IPS-18a (cell line): ENCODE measurements at regions not wholly inside any gene's neighbourhood (a gene's known extent, or its start where the extent isn't known, plus 50 kb on each side); places are given as distances from the start of the nearest gene placed in this dataset.
"Not testable (repeated sequence)": the region's sequence is repeated elsewhere in the genome, so short reads cannot be mapped to it uniquely, and the experiment has no call there.

Experiments used
- H3K27ac ChIP-seq: one replicate; pipeline ENCODE4 v1.5.1; 2013; ENCODE audit warnings: low read length
- H3K27me3 ChIP-seq: one replicate; pipeline ENCODE4 v1.6.1; 2013; ENCODE audit warnings: mild to moderate bottlenecking, low read length; ENCODE audit not compliant: control insufficient read depth, insufficient read depth
- H3K36me3 ChIP-seq: one replicate; pipeline ENCODE4 v1.6.1; 2013; ENCODE audit warnings: low read depth, low read length; ENCODE audit not compliant: control insufficient read depth
- H3K4me1 ChIP-seq: one replicate; pipeline ENCODE4 v1.6.1; 2013; ENCODE audit warnings: low read depth, low read length; ENCODE audit not compliant: control insufficient read depth
- H3K4me3 ChIP-seq: one replicate; pipeline ENCODE4 v1.5.1; 2013; ENCODE audit warnings: low read length
- H3K9ac ChIP-seq: one replicate; pipeline ENCODE4 v1.6.1; 2013; ENCODE audit warnings: mild to moderate bottlenecking, low read length, moderate library complexity
- H3K9me3 ChIP-seq: one replicate; pipeline ENCODE4 v1.6.1; 2013; ENCODE audit warnings: low read depth, low read length; ENCODE audit not compliant: control insufficient read depth

- H3K36me3 ChIP-seq, H3K4me1 ChIP-seq, H3K9ac ChIP-seq, H3K9me3 ChIP-seq, H3K27me3 ChIP-seq, H3K27ac ChIP-seq, H3K4me3 ChIP-seq: not testable (repeated sequence)
These were observed 473.3 kb upstream of the NPAP1 start for GRCh38 chr15:24202297-24202696.

DNA sequence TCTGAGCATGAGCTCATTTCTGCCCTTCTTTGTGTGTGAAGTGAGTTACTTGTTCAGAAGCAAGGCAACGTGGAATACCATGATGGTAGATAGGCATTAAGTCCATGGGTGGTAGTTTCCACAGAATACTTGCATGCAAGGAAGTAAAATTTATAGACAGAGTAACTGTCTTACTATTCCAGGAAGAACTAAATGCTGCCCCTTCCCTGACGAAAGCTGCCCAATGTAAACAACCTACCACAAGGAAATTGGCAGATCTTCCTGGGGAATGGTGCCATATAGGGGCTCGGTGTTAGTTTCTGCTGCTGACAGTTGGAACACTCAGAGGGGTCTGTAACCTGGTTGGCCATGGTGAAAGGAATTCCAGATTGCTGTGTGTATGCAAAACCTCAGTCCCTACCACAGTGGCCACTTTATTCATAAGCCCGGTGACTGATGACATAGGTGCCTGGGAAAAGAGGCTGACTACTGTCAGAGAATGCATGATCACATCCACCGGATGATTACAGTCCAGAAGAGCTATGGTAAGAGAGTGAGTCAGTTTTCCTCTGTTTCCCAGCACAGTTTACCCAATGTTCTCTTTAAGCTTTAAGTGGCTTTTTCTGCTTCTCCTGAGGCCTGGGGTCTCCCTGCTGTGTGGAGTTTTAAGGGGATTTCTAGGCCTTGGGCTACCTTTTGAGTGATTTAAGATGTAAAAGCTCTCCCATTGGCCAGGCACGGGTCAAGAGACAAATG is 463.7 kb upstream of the NPAP1 start:
- H3K9ac ChIP-seq, H3K4me3 ChIP-seq, H3K4me1 ChIP-seq, H3K9me3 ChIP-seq, H3K27me3 ChIP-seq, H3K27ac ChIP-seq, H3K36me3 ChIP-seq: not testable (repeated sequence)

GRCh38 chr15:24223739-24224138 is 451.8 kb upstream of the NPAP1 start:
- Histone ChIP-seq H3K4me1 (no peaks in the 10 kb centered on the region), H3K4me3 (no peak overlapping the region), H3K36me3 (no peaks in the 10 kb centered on the region), H3K27ac (no peak overlapping the region), H3K27me3 (no peaks in the 10 kb centered on the region), H3K9ac (no peak overlapping the region), H3K9me3 (peaks cover 12% of the 10 kb centered on the region)

DNA sequence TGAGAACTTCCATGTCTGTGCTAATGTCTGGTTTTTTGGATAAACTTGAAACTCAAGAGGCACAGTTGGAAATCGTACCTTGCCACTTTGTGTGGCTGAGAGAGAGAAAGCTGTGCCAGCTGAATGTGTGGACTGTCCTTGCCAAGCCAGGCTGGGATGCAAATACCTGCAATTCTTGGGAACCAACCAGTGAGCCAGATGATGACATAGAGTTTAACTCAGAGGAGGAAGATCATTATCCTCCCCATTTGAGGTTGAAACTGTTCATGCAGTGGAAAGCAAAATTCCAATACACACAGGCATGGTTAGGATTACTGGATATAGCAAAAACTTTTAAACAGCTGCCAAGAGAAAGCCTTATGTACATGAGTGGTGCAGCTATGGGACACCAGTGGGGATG is 451.4 kb upstream of the NPAP1 start:
- Histone ChIP-seq H3K9ac (no peak overlapping the region), H3K4me3 (no peak overlapping the region), H3K36me3 (no peaks in the 10 kb centered on the region), H3K4me1 (no peaks in the 10 kb centered on the region), H3K27me3 (no peaks in the 10 kb centered on the region), H3K27ac (no peak overlapping the region), H3K9me3 (peaks cover 15% of the 10 kb centered on the region)

GRCh38 chr15:24228922-24229321 is 446.7 kb upstream of the NPAP1 start:
- H3K27me3 ChIP-seq, H3K4me3 ChIP-seq, H3K4me1 ChIP-seq, H3K36me3 ChIP-seq, H3K27ac ChIP-seq, H3K9ac ChIP-seq: not testable (repeated sequence)
- H3K9me3 ChIP-seq, result peaks cover 21% of the 10 kb centered on the region

DNA sequence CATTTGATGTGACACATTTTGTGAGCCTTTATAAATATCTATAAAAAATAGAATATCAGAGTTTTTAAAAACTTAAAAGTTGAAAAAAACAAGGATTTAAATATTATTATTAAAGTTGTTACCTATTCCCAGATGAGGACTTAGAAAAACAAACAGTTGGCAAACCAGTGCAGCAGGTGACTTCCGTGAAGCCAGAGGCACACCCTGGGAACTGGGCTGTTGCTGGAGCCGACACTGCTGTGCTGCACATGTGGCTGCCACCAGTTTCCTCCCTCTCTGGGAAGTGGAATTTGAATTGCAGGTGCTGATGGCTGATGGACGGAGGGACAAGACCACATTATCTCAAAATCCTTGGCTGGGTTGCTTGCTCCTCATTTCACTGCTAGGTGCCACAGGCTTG is 442.4 kb upstream of the NPAP1 start:
- H3K9ac ChIP-seq, H3K4me3 ChIP-seq: not testable (repeated sequence)
- peaks cover 14% of the 10 kb centered on the region for H3K9me3 ChIP-seq

DNA sequence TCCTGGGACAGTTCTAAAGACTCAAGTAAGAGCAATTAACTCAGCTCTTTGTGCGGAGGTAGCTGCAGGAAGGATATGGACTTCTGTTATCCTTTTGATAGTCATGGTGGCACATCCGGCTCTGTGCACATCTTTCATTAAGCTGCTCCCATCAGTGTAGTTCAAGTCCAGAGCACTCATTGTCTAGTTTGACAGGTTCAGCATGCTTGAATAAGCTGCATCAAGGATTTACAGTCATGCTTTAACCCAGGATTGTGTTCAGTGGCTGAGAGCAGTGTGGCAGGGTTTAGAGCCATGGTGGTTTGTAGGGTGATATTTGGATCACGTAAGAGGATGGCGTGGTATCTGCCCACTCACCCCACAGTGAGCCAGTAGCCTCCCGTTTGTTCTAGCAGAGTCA is 435.0 kb upstream of the NPAP1 start:
- H3K4me1 ChIP-seq, H3K4me3 ChIP-seq, H3K9ac ChIP-seq, H3K9me3 ChIP-seq, H3K27ac ChIP-seq, H3K27me3 ChIP-seq, H3K36me3 ChIP-seq: not testable (repeated sequence)

More for the DNA sequence above, 442.4 kb upstream of the NPAP1 start:
- not testable (repeated sequence) for H3K36me3 ChIP-seq, H3K27ac ChIP-seq, H3K27me3 ChIP-seq, H3K4me1 ChIP-seq

- H3K4me3 ChIP-seq, H3K4me1 ChIP-seq, H3K27me3 ChIP-seq, H3K27ac ChIP-seq, H3K9ac ChIP-seq, H3K36me3 ChIP-seq, H3K9me3 ChIP-seq: not testable (repeated sequence)
These were observed 416.5 kb upstream of the NPAP1 start for GRCh38 chr15:24259106-24259505.

GRCh38 chr15:24260407-24260806 is 415.2 kb upstream of the NPAP1 start:
- H3K9ac ChIP-seq, H3K36me3 ChIP-seq, H3K27me3 ChIP-seq, H3K4me3 ChIP-seq, H3K4me1 ChIP-seq, H3K9me3 ChIP-seq, H3K27ac ChIP-seq: not testable (repeated sequence)

DNA sequence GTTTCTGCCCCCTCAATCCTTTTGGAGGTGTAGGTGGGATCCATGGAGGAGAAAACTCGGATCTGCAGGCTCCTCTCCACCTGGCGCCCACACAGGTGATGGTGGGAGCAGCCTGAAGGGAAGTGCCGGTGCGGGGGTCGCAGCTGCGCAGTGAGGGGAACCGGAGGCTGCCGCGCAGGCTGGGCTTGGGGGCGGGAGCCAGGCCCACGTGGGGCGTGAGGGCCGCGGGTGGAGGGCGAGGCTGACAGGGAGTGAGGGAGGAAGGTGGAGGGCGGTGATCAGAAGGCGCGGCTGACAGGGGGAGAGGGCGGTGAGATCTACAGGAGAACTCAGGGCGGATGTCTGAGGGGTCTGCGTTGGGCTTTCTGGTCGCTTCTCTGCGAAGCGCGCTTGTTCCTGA is 414.7 kb upstream of the NPAP1 start:
- not testable (repeated sequence) for H3K27ac ChIP-seq, H3K36me3 ChIP-seq, H3K9me3 ChIP-seq, H3K4me3 ChIP-seq, H3K9ac ChIP-seq, H3K4me1 ChIP-seq, H3K27me3 ChIP-seq

- H3K4me1 ChIP-seq, H3K4me3 ChIP-seq, H3K27me3 ChIP-seq, H3K9me3 ChIP-seq, H3K9ac ChIP-seq, H3K27ac ChIP-seq, H3K36me3 ChIP-seq: not testable (repeated sequence)
These were observed 406.9 kb upstream of the NPAP1 start for GRCh38 chr15:24268536-24269165.

DNA sequence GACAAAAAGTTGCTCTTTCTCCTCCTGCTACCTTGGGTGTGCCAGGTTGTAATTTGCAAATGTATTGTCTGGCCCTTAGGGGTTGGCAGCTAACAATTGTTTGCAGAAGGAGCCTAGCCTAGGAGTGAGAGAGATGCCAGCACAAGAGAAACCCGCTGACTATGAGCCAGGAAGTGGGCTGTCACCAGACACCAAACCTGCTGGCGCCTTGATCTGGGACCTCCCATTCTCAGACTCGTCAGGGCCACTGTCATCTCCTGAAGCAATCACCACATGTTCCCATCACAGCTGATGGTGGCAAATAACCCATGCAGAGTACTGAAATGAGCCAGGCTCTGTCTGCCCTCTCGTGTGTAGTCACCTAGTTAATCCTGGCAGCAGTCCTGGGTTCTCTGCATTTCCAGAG is 406.4 kb upstream of the NPAP1 start:
- Histone ChIP-seq H3K9ac (no peak overlapping the region), H3K4me3 (no peak overlapping the region), H3K4me1 (no peaks in the 10 kb centered on the region), H3K9me3 (peaks cover 3% of the 10 kb centered on the region), H3K36me3 (no peaks in the 10 kb centered on the region), H3K27ac (no peak overlapping the region), H3K27me3 (no peaks in the 10 kb centered on the region)
